ENCODE measurements at regions not wholly inside any gene's neighbourhood (a gene's known extent, or its start where the extent isn't known, plus 50 kb on each side); places are given as distances from the start of the nearest gene placed in this dataset.

DNA sequence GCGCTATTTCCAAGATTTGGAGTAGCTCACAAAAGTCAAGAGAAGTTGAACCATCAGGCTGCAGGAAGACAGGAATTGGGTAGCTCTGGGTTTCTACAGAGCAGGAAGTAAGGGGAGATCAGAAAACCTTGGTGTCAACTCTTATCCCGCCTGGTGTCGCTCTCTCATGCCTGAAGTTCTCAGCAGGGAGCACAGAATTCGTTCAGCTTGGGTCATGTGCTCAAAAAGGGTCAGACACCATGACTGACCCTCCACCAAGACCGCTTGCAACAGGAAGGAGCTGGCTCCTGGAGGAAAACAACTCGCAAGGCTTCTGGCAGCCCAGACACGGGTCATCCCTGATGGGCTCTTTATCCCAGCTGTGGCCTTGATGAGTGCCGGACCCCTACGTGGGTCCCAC, 93.7 kb upstream of the MSX1 start:
- no peak for DNase-seq (ENCODE audit: low read depth, low spot score)
- Mint-ChIP-seq H3K9me3 (peaks cover 3% of the 10 kb centered on the region), H3K27ac (ENCODE audit: unreplicated experiment) (no peak overlapping the region), H3K36me3 (ENCODE audit: low read depth) (peaks cover 3% of the 10 kb centered on the region), H3K4me1 (peaks cover 47% of the 10 kb centered on the region), H3K4me3 (no peak overlapping the region), H3K27me3 (ENCODE audit: low read depth) (peaks cover 2% of the 10 kb centered on the region)
- TF ChIP-seq, protein P1, sequence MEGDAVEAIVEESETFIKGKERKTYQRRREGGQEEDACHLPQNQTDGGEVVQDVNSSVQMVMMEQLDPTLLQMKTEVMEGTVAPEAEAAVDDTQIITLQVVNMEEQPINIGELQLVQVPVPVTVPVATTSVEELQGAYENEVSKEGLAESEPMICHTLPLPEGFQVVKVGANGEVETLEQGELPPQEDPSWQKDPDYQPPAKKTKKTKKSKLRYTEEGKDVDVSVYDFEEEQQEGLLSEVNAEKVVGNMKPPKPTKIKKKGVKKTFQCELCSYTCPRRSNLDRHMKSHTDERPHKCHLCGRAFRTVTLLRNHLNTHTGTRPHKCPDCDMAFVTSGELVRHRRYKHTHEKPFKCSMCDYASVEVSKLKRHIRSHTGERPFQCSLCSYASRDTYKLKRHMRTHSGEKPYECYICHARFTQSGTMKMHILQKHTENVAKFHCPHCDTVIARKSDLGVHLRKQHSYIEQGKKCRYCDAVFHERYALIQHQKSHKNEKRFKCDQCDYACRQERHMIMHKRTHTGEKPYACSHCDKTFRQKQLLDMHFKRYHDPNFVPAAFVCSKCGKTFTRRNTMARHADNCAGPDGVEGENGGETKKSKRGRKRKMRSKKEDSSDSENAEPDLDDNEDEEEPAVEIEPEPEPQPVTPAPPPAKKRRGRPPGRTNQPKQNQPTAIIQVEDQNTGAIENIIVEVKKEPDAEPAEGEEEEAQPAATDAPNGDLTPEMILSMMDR (conservative IDR thresholded peaks at IDR 0.05) = no peak

DNA sequence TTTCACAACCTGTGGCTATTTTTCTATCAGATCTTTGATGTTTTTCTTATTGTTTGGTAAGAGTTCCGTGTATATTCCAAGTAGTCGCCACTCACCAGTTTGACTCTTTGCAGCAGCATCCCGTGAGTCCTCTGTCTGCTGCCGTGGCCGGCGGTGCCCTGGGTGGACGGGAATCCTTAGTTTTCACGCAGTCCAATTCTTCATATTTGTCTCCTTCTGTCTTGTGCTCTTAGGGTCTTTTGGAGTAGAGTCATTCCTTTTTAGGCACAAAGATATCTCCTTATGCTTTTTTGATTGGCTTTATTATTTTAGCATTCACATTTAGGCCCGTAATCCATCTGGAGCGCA, 94.9 kb upstream of the MSX1 start:
- Mint-ChIP-seq H3K4me3 (no peak overlapping the region), H3K4me1 (peaks cover 58% of the 10 kb centered on the region), H3K9me3 (peaks cover 3% of the 10 kb centered on the region), H3K27me3 (ENCODE audit: low read depth) (peaks cover 2% of the 10 kb centered on the region), H3K27ac (ENCODE audit: unreplicated experiment) (no peak overlapping the region), H3K36me3 (ENCODE audit: low read depth) (peaks cover 3% of the 10 kb centered on the region)
- TF ChIP-seq, protein P1 (conservative IDR thresholded peaks at IDR 0.05) = no peak
- DNase-seq (ENCODE audit: low read depth, low spot score) = no peak

DNA sequence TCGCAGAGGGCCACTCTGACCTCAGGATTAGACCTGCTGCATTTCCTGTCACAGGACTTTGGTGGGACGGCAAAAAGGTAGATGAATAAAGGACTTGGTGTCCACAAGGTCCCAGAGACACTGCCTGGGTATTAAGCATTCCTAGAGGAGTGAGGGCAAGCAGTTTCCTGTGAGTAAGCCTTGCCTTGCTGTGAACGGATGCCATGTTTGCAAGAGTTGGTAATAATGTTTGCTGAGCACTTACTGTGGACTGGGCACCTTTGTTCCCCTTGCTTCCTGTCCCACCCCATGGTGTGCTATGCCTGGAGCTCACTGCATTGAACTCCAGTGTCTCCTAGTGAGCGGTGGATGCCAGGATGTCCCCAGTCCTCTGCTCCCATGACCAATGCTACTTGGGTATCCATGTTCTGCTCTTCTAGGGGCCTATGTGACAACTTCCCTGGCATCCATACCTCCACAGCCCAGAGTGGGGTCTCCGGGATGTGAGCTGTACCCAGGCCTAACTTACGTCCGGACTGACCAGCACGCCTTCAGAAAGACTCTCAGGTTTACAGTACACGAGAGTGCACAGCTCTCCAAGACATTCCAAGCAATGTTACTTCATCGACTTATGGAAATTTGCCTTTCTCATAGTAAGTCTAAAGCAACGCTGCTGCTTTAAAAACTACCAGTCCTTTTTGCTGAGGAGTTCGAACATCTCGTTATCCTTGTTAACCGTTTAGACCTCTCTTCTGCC, 95.5 kb upstream of the MSX1 start:
- DNase-seq (ENCODE audit: low read depth, low spot score) = no peak
- Mint-ChIP-seq H3K9me3 (peaks cover 3% of the 10 kb centered on the region), H3K27ac (ENCODE audit: unreplicated experiment) (no peak overlapping the region), H3K4me1 (peaks cover 64% of the 10 kb centered on the region), H3K4me3 (peak overlapping the region; percentile 21), H3K27me3 (ENCODE audit: low read depth) (peaks cover 2% of the 10 kb centered on the region), H3K36me3 (ENCODE audit: low read depth) (peaks cover 3% of the 10 kb centered on the region)
- TF ChIP-seq, protein P1 (conservative IDR thresholded peaks at IDR 0.05) = no peak

DNA sequence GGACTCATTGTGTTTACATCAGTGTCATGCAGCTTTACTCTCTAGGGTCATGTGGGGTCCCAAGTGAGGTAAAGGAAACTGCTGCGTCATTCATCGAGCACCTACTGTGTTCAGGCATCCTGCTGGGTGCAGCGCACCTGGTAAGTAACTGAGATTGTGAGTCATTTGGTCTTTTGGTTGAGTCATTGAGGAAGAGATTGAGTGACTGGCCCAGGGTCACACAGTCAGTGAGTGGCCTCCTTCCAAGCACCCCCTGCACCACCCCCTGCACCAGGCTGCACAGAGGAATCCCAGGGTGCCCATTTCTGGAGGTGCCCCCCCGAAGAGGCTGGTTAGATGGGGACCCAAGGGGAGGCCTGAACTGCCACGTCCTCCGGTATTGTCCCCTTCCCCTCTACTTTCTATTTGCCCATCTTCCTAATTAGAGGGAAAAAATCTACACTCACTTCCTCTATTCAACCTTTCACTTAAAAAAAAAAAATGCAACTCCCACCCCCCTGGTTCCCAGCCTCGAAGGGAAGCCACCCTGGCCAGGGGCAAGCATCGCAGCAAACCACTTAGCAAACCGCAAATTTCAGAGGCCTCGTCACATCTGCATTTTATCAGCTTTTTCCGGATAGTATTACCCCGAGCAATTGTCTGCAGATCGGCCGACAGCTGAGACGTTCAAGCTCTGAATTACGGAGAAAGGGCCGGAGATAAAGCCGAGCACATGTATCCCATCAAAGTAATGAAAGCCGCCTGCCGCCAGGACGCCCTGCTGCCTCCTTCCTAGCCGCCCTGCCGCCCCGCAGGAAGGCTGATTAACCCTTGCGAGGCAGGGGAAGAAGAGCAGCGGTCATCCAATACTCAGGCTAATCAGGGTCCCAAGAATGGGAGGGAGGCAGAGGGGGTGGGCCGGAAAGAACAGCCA, 96.3 kb upstream of the MSX1 start:
- peaks cover 72% of the 10 kb centered on the region for H3K4me1 Mint-ChIP-seq
- H3K27ac Mint-ChIP-seq (ENCODE audit: unreplicated experiment) = no peak overlapping the region
- TF ChIP-seq, protein P1 (conservative IDR thresholded peaks at IDR 0.05) = no peak
- peaks cover 3% of the 10 kb centered on the region for H3K36me3 Mint-ChIP-seq (ENCODE audit: low read depth)
- no peak for DNase-seq (ENCODE audit: low read depth, low spot score)
- peak overlapping the region; percentile 31 for H3K4me3 Mint-ChIP-seq
- peaks cover 3% of the 10 kb centered on the region for H3K9me3 Mint-ChIP-seq
- peaks cover 2% of the 10 kb centered on the region for H3K27me3 Mint-ChIP-seq (ENCODE audit: low read depth)

DNA sequence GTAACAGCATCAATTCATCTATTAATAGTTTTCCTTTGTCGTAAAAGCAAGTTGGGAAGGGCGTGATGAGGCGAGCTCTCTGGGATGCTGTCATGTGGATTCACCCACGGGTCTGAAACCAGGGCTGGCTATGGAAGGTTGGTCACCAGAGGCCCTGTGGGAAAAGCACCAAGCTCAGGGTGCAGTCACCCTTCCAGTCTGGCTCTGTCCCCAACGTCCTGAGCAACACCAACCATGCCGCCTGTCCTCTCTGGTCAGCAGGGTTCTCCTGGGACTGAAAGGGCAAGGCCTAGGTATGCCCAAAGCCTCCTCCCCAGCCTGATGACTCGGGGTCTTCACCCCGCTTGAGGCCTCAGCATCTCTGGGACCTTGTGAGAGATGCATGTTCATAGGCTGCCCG, 97.2 kb upstream of the MSX1 start:
- TF ChIP-seq, protein P1 (conservative IDR thresholded peaks at IDR 0.05) = no peak
- peaks cover 2% of the 10 kb centered on the region for H3K27me3 Mint-ChIP-seq (ENCODE audit: low read depth)
- H3K9me3 Mint-ChIP-seq = peaks cover 1% of the 10 kb centered on the region
- no peak overlapping the region for H3K4me3 Mint-ChIP-seq
- no peak overlapping the region for H3K27ac Mint-ChIP-seq (ENCODE audit: unreplicated experiment)
- no peak for DNase-seq (ENCODE audit: low read depth, low spot score)
- H3K4me1 Mint-ChIP-seq = peaks cover 76% of the 10 kb centered on the region
- H3K36me3 Mint-ChIP-seq (ENCODE audit: low read depth) = peaks cover 3% of the 10 kb centered on the region

Data from neural crest cell (in vitro differentiated cells).